Tibial nerve (tissue), 4 donors: ENCODE measurements at regions not wholly inside any gene's neighbourhood (a gene's known extent, or its start where the extent isn't known, plus 50 kb on each side); places are given as distances from the start of the nearest gene placed in this dataset.

ENCODE experiments used
- DNase-seq, 2 donors: peaks; one replicate each; pipeline ENCODE4 v3.0.0-alpha.2; 2019; ENCODE audit warnings: low spot score in 2 of 2
- H3K27ac ChIP-seq, 4 donors: fragments of 200-600 bp; sonication (generic) in 3 of 4; one replicate each; pipeline ENCODE4 v1.5.1; 2017 to 2019; ENCODE audit warnings: mild to moderate bottlenecking in 1 of 4
- H3K27me3 ChIP-seq, 2 donors: fragments of 200-600 bp; sonication (generic) in 1 of 2; one replicate each; pipeline versions ENCODE4 v1.5.1 to v1.6.0; 2017 to 2019
- H3K36me3 ChIP-seq, 3 donors: fragments of 200-600 bp; sonication (generic); one replicate each; pipeline ENCODE4 v1.5.1; 2018 to 2019
- H3K4me1 ChIP-seq, 4 donors: fragments of 200-600 bp; sonication (generic) in 3 of 4; one replicate each; pipeline ENCODE4 v1.5.1; 2017 to 2019
- H3K4me3 ChIP-seq, 4 donors: fragments of 200-600 bp; sonication (generic) in 3 of 4; one replicate each; pipeline ENCODE4 v1.5.1; 2017 to 2019; ENCODE audit warnings: mild to moderate bottlenecking in 1 of 4, moderate library complexity in 1 of 4
- H3K9me3 ChIP-seq, 4 donors: fragments of 200-600 bp; sonication (generic) in 3 of 4; one replicate each; pipeline ENCODE4 v1.5.1; 2017 to 2019
- CTCF ChIP-seq, 5 experiments: fragments of 200-600 bp in 3 of 5; fragments of 450-650 bp in 2 of 5; sonication (generic) in 3 of 5; IDR thresholded peaks; one replicate each; pipeline ENCODE4 v1.5.1; 2016 to 2019; ENCODE audit warnings: antibody characterized with exemption in 5 of 5, mild to moderate bottlenecking in 3 of 5, moderate library complexity in 2 of 5
- EP300 ChIP-seq, 2 donors: sonication (generic); formaldehyde crosslinking; IDR thresholded peaks; one replicate each; pipeline ENCODE4 v1.6.1; 2017; ENCODE audit warnings: antibody characterized with exemption in 2 of 2, mild to moderate bottlenecking in 1 of 2
- POLR2A ChIP-seq, 2 donors: fragments of 450-650 bp; IDR thresholded peaks; one replicate each; pipeline ENCODE4 v1.6.1; 2017; ENCODE audit warnings: antibody characterized with exemption in 2 of 2, mild to moderate bottlenecking in 2 of 2, moderate library complexity in 2 of 2
- WGBS, 2 donors: methylation state at CpG; one replicate each; pipeline ENCODE4 v1.1.5; 2018; 5-methylcytosine and 5-hydroxymethylcytosine counted together

- no peaks in the 10 kb centered on the region for H3K9me3 ChIP-seq
- no peak overlapping the region for H3K27ac ChIP-seq
- H3K4me1 ChIP-seq = peaks cover 0 to 3% (median 0%) of the 10 kb centered on the region in 4 donors
- no peak for DNase-seq
- TF ChIP-seq CTCF (IDR thresholded peaks at IDR 0.05) = no peak
- TF ChIP-seq EP300 (IDR thresholded peaks at IDR 0.05) = no peak
- no peak for TF ChIP-seq POLR2A (IDR thresholded peaks at IDR 0.05)
- H3K27me3 ChIP-seq = no peaks in the 10 kb centered on the region
- H3K4me3 ChIP-seq = no peak overlapping the region
- no peaks in the 10 kb centered on the region for H3K36me3 ChIP-seq
- WGBS, 2 donors = 83% methylated on average over 4 of the region's 4 CpGs
Measured at GRCh38 chr5:117149312-117149711, 574.7 kb upstream of the SEMA6A start.

GRCh38 chr5:117144086-117144485 lies 569.5 kb upstream of the SEMA6A start:
- no peaks in the 10 kb centered on the region for H3K9me3 ChIP-seq
- H3K4me3 ChIP-seq = no peak overlapping the region
- H3K27me3 ChIP-seq = no peaks in the 10 kb centered on the region
- H3K4me1 ChIP-seq = peaks cover 0 to 9% (median 0%) of the 10 kb centered on the region in 4 donors
- TF ChIP-seq CTCF (IDR thresholded peaks at IDR 0.05) (no peak), POLR2A (IDR thresholded peaks at IDR 0.05) (no peak), EP300 (IDR thresholded peaks at IDR 0.05) (no peak)
- no peak overlapping the region for H3K27ac ChIP-seq
- H3K36me3 ChIP-seq = no peaks in the 10 kb centered on the region
- no peak for DNase-seq

- Histone ChIP-seq H3K4me1 (peaks cover 0 to 9% (median 0%) of the 10 kb centered on the region in 4 donors), H3K27ac (peak overlapping the region in 1 of 4 donors; percentile 25), H3K36me3 (no peaks in the 10 kb centered on the region), H3K9me3 (no peaks in the 10 kb centered on the region), H3K27me3 (no peaks in the 10 kb centered on the region), H3K4me3 (no peak overlapping the region)
- no peak for DNase-seq
- TF ChIP-seq CTCF (IDR thresholded peaks at IDR 0.05) (no peak), EP300 (IDR thresholded peaks at IDR 0.05) (no peak), POLR2A (IDR thresholded peaks at IDR 0.05) (no peak)
Measured at GRCh38 chr5:117143406-117143805, 568.8 kb upstream of the SEMA6A start.

DNA sequence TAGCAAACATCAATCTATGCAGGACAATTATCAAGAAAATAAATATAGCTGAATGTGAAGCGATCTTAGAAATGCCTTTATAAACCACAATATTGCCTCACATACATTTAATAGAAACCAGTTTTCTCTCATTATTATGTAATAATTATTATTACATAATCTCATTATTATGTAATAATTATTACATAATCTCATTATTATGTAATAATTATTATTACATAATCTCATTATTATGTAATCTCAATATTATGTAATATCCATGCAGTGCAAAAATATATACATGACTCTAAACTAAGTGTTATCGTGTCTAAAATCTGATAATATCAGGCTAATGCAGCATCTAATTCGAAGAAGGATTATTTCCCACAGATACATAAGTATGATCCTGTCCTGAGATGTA lies 563.9 kb upstream of the SEMA6A start:
- Histone ChIP-seq H3K27ac (no peak overlapping the region), H3K9me3 (no peaks in the 10 kb centered on the region), H3K4me3 (no peak overlapping the region), H3K4me1 (peaks cover 0 to 4% (median 0%) of the 10 kb centered on the region in 4 donors), H3K36me3 (no peaks in the 10 kb centered on the region), H3K27me3 (no peaks in the 10 kb centered on the region)
- DNase-seq = no peak
- WGBS, 2 donors = 92 to 94% methylated on average over 3 of the region's 3 CpGs
- TF ChIP-seq POLR2A (IDR thresholded peaks at IDR 0.05) = no peak
- no peak for TF ChIP-seq CTCF (IDR thresholded peaks at IDR 0.05)
- no peak for TF ChIP-seq EP300 (IDR thresholded peaks at IDR 0.05)

DNA sequence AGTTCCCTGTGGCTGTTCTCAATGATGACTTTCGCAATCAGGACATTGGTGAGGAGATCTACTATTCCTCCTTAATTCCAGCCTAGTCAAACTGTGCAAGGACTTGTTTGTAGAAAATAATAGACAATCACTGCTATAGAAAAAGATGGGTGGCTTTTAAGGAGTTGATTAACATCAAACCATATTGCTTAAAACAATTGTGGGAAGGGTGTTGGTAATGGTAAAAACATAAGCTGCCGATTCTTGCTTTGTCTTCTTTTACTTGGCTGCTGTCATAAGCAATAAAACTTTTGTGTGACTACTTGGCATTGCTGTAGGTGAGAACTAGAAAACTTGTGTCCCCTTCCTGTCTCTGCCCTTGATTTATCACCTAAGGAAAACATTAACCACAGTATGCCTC lies 561.2 kb upstream of the SEMA6A start:
- H3K9me3 ChIP-seq = no peaks in the 10 kb centered on the region
- DNase-seq = no peak
- WGBS, 2 donors = 74 to 80% methylated on average over 2 of the region's 2 CpGs
- no peak overlapping the region for H3K27ac ChIP-seq
- H3K4me1 ChIP-seq = no peaks in the 10 kb centered on the region
- TF ChIP-seq EP300 (IDR thresholded peaks at IDR 0.05) = no peak
- TF ChIP-seq POLR2A (IDR thresholded peaks at IDR 0.05) = no peak
- TF ChIP-seq CTCF (IDR thresholded peaks at IDR 0.05) = no peak
- H3K36me3 ChIP-seq = no peaks in the 10 kb centered on the region
- H3K27me3 ChIP-seq = no peaks in the 10 kb centered on the region
- H3K4me3 ChIP-seq = no peak overlapping the region
